GM19395 (cell line): ENCODE measurements at regions not wholly inside any gene's neighbourhood (a gene's known extent, or its start where the extent isn't known, plus 50 kb on each side); places are given as distances from the start of the nearest gene placed in this dataset.
"Not testable (repeated sequence)": the region's sequence is repeated elsewhere in the genome, so short reads cannot be mapped to it uniquely, and the experiment has no call there.

Experiments
- ATAC-seq: cut with Tn5 transposase; IDR thresholded peaks from one replicate; pipeline ENCODE4 v1.9.1; 2021; ENCODE audit warnings: mild to moderate bottlenecking, moderate library complexity; ENCODE audit not compliant: unreplicated experiment

DNA sequence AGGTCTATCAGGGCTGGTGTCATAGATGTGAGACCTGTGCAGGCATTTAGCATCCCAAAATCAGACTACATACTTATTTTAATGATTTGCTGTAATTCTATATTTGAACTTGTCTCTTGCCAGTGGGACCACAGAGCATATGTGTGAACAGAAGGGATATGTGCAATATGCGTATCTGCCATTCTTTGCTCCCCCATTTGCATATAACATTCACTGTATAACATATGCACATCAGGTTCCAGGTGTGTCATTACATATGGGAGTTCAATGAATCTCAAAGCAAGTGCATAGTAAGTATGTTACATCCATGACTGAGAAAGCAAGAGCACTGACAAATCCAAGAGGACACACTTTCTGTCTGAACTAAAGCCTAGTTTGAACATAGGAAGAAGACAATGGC, 1115.1 kb upstream of the CNTN5 start:
- no peak for ATAC-seq

GRCh38 chr11:97908354-97908753, 1112.4 kb upstream of the CNTN5 start:
- ATAC-seq = no peak

DNA sequence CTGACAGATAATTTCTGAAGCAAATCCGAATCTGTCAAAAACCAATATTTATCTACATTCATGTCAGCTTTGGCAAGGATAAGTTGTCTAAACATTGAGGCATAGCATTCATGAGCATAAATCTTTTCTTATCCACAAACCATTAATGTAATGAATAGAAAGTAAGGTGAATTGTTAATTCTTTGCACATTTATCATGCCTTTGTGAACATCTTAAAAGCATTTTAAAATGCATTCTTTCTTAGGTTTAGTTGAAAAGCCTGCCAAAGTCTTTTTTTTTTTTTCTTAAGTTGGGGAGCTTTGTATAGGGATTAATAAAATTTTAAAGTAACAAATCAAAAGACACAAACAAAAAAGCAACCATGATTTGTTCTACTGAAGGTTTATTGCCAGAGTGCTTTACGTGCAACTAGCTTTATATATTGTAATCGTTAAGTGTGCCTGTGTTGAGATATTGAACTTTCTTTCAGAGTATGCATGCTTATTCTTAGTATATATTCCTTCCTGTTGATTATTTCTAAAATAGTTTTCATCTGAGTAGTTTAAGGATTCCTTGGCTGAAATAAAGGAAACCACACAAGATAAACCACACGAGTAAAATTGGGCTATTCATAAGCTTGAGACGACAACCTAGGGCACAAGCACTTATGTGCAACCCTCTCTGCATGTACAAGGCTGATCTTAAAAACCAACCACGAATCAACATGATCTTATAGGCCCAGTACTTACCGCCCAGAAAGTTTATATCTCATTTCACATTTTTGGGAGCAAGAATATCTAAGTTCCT, 1110.9 kb upstream of the CNTN5 start:
- ATAC-seq = no peak

- ATAC-seq = no peak
Measured at GRCh38 chr11:97912629-97913028, 1108.1 kb upstream of the CNTN5 start.

DNA sequence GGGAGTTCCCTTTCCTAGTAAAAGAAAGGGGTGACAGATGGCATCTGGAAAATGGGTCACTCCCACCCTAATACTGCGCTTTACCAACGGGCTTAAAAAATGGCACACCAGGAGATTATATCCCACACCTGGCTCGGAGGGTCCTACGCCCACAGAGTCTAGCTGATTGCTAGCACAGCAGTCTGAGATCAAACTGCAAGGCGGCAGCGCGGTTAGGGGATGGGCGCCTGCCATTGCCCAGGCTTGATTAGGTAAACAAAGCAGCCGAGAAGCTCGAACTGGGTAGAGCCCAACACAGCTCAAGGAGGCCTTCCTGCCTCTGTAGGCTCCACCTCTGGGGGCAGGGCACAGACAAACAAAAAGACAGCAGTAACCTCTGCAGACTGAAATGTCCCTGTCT, 1097.8 kb upstream of the CNTN5 start:
- not testable (repeated sequence) for ATAC-seq

GRCh38 chr11:97934572-97935208, 1086.1 kb upstream of the CNTN5 start:
- ATAC-seq = no peak

DNA sequence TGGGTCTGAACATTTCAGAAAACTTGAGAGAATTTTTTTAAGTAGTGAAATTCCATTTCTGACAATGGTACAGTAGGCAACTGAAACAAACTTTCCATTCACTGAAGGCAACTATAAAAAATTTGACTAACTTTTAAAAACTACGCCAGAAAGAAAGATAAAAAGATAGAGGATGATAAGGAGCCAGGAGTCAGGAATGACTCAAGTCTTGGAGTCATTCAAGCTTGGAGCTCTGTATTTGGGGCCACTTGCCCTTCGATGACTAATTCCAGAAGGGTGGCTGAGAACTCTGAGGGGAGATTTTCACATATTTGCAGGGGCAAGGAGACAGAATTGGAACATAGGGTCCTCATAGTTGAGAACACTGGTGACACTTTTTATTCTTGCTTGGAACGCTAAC, 1083.2 kb upstream of the CNTN5 start:
- no peak for ATAC-seq

DNA sequence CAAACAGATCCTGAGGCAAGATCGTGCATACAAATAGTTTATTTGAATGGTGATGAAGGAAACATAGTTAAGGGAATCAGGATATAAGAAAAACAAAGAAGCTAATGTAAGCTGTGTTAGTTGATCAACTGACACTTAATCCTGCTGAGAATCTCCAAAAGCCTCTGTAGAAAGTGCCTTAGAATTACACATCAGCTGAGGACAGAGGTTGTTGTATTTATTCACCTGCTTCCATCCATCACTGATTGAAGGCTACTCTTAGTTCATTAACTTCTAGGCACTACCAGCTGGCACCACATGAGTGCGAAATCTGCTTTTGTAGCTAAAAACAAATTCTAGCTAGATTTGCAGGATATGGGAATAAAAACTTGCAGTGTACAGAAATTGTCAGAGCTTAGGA, 1082.0 kb upstream of the CNTN5 start:
- no peak for ATAC-seq

GRCh38 chr11:97943493-97943892, 1077.3 kb upstream of the CNTN5 start:
- ATAC-seq = no peak

DNA sequence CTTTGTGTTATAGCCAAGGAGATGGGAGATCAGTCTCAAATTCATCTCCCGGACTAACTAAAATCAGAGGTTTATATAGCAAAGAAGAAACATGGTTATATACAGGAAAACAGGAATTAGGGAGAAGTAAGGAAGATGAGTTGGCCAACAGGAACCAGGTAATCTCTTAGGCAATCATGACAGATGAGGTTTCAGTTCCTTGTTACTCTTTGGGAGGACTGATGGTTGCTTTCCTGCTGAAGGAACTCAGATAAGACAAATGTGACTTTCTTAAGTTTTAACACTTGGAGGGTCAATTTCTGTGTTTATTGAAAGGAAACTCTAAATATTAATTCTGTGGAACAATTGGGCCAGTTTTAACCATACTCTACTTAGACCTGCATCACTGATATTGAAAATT, 1072.0 kb upstream of the CNTN5 start:
- ATAC-seq = no peak

- ATAC-seq = no peak
Measured at GRCh38 chr11:97955595-97955994, 1065.2 kb upstream of the CNTN5 start.

- ATAC-seq = no peak
Measured at GRCh38 chr11:97956904-97957303, 1063.8 kb upstream of the CNTN5 start.

- no peak for ATAC-seq
Measured at GRCh38 chr11:97961431-97961830, 1059.3 kb upstream of the CNTN5 start.

DNA sequence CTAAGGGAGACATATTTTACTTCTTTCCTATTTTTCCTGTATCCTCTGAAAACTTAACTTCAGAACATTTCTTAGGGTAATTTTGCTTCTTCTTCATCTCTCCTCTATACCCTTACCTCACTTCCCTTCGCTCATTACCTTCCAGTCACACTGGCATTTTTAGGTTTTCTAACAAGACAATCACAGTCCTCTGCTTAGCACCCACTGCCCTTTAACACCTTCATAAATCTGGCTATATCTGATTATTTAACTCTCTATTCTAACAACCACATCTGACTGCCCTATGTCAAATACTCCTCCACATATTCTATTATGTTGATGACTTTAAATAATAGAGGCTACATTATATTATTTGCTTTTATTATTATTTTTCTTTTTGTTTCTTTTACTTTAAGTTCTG, 1058.0 kb upstream of the CNTN5 start:
- ATAC-seq = no peak

DNA sequence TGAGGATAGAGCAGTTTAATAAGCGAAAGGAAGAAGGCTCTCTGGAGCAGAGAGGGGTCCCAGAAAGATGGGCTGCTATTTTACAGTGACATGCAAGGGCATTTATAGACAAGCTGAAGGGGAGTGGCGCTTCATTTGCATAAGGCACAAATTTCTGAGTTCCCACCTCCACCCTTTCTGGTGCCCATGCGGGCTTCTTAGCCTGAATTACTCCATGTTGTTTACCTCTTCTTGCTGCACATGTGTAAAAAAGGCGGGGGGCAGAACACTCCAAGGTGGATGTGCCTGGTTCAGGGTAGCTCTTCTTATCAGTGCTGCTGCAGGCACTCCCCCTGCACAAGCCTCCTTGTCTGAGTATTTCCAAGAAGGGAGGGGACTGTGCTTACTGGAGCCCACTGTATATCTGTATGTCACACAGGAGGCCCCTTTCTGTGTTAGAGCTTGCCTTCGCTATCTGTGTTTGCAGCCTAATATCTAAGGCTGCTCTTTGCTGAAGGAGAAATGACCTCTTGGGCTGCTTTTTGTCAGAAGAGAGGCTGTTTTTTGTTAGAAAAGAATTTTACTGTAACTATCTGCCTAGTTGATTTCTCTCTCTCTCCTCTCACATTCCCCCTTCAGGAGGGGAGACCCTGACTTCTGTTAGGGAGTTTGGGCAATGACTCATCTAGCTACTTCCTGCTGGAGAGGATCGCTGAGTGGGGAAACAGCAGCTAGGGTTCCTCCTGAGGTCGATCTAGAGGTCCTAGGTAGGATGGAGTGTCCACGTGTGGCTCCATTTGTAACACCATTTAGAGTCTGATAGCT, 1057.0 kb upstream of the CNTN5 start:
- ATAC-seq = no peak

- no peak for ATAC-seq
Measured at GRCh38 chr11:97964332-97965004, 1056.3 kb upstream of the CNTN5 start.

- ATAC-seq = no peak
Measured at GRCh38 chr11:97965849-97966646, 1054.7 kb upstream of the CNTN5 start.

GRCh38 chr11:97966901-97967300, 1053.8 kb upstream of the CNTN5 start:
- no peak for ATAC-seq

DNA sequence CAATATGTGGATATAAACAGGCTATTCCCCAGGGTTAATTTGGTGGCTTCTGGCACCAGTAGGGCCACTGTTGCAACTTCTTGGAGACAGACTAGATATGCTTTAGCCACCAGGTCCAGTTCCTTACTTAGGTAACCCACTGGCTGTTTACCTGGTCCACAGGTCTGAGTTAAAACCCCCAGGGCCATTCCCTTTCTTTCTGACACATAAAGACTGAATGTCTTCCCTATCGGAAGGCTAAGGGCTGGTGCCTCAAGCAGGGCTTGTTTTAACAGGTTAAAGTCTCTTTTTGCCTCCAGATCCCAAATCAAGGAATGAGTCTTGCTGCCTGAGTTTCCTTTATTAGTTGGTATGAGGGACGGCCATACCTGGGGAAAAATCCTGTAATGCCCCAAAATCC, 1052.7 kb upstream of the CNTN5 start:
- ATAC-seq = no peak

GRCh38 chr11:97972731-97973130, 1048.0 kb upstream of the CNTN5 start:
- no peak for ATAC-seq
